HG02943 (cell line): ENCODE measurements at regions not wholly inside any gene's neighbourhood (a gene's known extent, or its start where the extent isn't known, plus 50 kb on each side); places are given as distances from the start of the nearest gene placed in this dataset.

Source experiments
- ATAC-seq: cut with Tn5 transposase; IDR thresholded peaks from one replicate; pipeline ENCODE4 v1.9.1; 2021; ENCODE audit warnings: mild to moderate bottlenecking, low read depth, moderate library complexity; ENCODE audit not compliant: unreplicated experiment

DNA sequence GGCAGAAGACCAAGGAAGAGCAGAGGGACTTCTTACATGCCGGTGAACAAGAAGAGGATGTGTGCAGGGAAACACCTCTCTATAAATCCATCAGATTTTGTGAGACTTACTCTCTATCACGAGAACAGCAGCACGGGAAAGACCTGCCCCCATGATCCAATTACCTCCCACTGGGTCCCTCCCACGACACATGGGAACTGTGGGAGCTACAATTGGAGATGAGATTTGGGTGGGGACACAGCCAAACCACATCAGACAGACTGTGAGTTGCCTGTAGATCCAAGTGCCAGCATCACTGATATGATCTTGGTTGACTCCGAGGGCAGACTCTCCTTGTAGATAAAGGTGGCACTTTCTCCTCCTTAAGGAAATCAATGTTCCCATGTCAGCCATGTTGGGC, 414.8 kb upstream of the JARID2 start:
- no peak for ATAC-seq

DNA sequence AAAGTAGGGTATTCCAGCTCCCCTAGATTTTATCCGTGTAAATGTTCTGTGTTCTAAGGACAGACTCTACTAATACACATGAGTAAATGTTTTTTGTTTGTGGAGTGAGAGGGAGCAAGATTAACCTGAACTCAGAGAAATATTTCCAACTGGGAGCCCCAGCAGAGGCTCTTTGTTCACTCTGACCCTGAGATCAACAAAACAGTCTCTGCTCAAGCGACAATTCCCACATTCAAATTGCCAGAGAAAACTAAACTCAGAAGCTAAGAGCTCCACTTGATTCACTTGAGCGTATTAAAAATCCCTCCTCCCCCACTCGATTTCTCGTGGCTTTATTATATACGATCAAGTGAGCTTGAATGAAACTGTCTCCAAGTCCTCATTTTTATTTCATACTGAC, 413.9 kb upstream of the JARID2 start:
- no peak for ATAC-seq

DNA sequence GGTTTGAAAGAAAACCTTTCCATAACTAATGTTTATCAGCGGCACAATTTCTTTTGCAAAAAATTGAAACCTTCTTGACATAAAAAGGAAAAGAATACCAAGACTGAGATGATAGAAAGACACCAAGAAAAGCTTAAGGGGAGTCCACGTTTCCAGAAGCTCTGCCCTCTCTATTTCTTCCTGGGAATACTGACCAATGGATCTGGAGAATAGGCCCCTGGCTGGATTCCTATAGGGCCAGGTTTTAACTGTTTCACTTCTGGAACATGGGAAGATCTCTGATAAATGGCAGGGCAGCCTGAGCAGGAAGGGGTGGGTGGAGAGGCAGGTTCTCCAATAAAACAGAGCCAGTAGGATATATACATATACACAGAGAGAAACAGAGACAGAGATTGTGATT, 413.4 kb upstream of the JARID2 start:
- no peak for ATAC-seq

DNA sequence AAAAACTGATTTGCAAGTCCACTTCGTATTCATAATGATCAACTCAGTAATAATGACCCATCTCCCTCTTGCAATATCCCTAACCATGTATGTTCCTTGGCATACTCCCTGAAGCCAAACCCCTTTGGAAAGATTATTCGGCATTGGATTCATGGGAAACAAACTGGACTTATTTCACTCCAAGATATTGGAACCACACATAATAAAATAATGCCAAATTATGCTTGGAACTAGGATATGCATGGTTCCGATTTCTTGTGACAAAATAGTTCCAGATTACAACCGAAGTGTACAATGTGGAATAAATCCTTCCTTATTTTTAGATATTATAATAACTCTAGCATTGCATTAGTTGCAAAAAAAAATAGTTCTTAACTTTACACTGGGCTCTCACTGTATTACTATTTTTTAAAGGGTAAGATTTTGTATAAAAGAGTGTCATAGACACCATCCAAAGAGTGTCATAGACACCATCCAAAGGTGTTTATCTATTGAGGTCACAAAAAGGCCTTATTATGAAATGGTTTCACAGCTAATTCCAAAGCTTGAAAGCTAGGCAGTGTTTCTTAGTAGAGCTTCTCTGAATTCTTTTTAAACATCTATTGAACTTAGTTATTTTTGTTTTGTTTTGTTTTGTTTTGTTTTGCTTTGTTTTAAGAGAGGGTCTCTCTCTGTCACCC, 410.9 kb upstream of the JARID2 start:
- no peak for ATAC-seq

DNA sequence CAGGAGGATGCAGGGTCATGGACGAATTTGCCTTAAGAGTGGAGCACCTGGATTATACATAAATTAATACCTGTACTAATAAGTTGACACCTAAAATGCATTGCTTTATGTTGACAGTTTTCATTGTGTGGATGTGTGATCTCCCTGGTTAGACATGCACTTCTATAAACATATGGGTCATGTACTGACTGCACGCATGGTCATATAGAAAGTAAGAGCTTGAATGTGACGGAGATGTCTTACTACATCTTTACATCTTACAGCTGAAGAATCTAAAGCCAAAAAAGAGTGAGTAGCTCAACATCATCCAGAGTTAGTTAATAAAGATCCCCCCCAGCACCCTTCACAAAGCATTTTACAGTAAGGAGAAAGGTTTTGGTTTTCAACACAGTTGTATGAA, 408.4 kb upstream of the JARID2 start:
- ATAC-seq = no peak

DNA sequence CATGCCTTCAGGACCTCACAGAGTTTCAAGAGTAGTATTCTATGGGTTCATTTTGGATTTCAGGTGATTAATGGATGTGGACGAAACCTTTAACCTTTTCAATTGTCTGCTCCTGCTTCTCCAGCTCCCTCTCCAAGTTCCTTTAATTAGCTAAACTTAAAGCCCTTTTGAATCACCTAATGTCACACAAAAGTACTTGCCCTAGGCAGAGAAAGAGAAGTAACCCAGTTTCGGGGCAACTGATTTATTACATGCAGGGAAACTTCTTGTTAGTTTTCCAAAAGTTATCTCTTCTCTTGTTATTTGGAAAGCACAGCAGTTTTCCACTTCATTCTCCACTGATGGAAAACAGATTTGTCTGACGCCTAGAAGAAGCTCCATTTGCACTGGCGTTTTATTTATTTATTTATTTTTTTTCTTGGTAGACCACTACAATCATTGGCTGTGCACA, 407.7 kb upstream of the JARID2 start:
- no peak for ATAC-seq

DNA sequence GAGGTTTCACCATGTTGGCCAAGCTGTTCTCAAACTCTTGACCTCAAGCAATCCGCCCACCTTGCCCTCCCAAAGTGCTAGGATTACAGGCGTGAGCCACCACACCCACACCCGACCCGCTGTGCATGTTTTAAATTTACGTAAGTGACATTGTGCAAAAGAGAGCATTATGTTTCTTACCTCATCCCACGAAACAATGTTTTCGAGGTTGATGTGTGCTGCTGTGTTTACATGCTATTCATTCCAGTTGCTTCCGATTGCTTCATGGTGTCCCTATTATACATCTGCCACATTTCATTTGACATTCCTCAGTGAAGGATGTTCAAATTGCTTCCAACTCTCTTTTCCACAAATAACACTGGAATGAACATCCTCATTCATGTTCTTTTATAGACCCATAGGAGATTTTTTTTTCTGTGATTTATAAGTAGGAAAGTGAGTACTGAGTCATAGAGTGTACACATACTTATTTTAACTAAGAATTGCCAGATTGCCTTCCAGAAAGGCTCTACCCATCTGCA, 403.9 kb upstream of the JARID2 start:
- no peak for ATAC-seq

DNA sequence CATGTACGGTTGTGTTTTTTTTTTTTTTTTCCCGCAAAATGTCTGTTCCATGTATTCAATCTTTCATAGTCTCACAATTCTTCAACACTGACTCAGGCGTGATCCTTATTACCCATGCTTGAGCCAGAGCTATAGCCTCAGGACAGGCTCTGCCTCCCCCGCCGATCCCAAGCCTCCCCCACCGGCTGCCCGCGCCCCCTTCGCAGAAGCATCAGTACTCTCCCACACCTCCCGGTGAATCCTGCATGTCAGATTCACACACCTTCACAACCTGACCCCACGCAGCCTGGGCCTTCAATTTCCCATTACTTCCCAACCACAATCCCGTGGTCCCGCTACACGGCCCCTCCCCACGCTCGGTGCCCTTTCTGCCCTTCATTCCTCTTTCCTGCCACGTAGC, 401.5 kb upstream of the JARID2 start:
- ATAC-seq = no peak

DNA sequence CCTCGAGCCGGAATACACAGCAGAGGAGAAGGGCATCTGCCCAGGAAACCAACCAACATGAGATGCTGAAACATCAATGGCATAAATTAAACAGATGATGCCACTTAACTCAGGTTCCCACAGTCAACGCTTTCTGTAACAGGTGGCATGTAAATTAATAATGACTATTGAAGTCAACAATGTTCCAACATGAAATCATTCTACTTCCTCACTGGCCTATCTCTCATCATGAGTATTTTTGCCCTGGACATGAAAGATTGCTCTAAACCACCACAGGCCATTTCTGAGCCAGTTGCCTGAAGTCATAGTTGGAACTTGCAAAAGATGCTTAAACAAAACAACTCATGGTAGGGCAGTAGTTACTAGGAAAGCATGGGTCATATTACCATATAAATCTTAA, 397.9 kb upstream of the JARID2 start:
- ATAC-seq = no peak

DNA sequence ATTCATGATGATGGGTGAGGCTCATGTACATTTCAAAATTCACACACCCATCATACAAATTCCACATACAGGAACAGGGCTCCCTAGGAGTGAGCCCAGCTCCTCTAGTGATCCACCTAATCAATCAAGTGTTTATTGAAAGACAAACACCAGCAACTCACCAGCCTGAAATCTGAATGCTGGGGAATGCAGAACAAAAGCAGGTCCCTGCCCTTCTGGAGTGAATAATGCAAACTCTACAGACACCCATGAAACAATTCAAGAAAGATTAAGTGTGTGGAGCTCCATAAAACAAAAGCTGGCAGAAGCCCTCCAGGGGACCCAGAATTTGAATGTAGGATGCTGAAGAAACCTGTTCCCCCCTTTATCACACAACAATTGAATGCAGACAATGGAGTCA, 396.7 kb upstream of the JARID2 start:
- no peak for ATAC-seq

DNA sequence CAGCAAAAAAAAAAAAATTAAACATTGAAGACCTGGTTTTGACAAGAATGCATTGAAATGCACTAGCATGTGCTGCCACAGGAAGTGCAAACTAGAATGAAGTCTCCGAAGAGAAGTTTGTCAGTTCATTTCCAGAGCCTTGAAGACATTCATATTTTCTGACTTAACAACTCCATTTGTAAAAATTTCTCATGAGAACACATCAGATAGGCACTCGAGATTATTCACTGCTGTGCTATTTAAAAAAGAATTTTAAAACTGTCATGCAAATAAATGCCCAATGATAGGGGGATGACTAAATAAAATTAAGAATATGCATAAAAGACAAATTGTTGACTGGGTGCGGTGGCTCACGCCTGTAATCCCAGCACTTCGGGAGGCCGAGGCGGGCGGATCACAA, 394.6 kb upstream of the JARID2 start:
- no peak for ATAC-seq

DNA sequence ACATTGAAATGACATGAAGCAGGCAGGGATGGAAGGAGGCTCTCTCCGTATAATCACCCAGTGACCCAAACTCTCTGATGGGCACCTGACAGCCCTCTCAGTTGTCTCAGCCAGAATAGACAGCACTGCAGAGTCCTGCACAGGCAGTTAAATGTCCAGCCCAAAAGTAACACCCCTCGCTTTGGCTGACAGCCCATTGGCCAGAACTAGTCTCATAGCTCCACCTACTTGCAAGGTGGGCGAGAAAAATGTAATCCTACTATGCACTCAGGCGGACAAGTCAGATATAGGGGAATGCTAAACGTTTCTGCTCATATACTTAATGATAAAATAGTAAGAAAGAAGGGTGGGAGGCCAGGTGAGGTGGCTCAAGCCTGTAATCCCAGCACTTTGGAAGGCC, 393.5 kb upstream of the JARID2 start:
- ATAC-seq = no peak

DNA sequence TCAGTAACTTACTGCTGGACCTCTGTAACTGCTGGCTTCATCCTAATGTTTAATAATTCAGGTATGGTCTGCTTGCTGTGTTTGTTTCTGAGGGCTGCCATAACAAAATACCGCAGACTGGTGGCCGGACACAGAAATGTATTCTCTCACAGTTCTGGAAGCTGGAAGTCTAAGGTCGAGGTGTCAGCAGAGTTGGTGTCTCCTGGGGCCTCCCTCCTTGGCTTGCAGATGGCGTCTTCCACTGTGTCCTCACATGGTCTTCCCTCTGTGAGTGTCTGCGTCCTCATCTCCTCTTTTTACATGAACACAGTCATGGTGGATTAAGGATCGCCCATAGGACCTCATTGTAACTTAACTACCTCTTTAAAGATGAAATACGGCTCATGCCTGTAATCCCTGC, 389.7 kb upstream of the JARID2 start:
- no peak for ATAC-seq

DNA sequence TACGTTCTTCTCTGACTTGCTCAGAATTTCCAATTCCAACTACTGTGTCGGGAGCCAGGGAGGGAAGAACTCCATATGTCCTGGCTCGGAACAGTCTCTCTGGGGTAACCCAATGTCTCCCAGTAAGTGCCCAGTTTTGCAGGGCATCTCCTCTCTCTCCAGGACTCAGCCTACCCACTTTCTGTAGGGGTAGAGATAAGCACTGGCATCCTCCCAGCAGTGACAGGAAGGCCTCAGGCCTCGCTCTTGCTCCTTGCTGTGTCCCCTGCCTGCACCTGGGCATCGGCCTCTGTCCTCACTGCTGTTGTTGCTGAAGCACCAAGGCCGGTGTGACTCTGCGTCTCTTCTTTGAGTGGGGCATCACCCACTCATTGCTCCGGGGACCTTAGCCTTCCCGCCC, 388.9 kb upstream of the JARID2 start:
- no peak for ATAC-seq

DNA sequence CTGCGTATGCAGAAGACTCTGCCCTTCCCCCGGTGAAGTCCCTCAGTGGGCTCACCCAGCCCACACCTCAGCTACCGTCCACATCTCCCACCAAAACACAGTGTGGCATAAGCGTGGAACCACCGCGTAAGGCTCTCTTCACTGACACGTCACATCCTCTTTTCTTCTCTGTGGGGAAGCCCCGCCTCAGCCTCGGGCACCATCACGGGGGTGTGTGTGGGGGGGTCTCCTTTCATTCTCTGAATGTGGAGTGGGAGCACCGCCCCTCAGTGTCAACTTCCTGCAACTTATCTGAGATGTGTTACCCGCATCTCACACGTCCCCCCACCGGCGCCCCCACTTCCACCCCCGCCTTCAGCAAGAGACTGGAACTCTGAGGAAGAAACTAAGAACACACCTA, 388.4 kb upstream of the JARID2 start:
- ATAC-seq = no peak

DNA sequence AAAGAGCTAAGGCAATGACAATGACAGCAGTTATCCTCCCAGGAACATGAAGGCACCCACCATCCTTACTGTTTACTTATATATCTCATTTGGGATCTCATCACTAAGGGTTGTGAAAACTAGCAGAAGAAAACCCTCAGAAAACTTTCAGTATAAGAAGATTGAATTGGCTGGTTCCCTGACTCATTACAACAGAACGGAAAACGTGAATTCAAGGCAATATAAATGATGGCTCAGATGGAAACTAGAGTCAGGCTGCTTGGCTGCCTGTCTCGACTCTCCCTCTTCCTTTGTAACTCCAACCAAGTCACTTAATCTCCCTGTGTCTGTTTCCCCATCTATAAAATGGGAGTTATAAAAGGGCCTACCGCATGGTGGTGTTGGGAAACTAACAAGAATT, 387.1 kb upstream of the JARID2 start:
- ATAC-seq = no peak

DNA sequence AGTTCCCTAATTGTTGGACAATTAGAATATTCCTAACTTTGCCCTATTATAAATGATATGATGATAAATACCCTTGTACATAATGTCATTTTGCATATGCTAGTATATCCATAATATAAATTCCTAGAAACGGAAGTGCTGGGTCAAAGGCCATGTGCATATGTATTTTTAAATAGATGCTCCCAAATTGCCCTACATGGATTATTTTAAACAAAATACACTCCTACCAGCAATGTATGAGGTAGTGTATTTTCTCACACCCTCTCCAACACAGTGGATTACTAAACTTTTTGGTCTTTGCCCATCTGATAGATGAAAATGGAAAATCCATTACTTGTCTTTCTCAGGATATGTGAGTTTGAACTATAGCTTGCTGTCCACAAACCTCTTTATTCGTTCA, 385.1 kb upstream of the JARID2 start:
- ATAC-seq = no peak

DNA sequence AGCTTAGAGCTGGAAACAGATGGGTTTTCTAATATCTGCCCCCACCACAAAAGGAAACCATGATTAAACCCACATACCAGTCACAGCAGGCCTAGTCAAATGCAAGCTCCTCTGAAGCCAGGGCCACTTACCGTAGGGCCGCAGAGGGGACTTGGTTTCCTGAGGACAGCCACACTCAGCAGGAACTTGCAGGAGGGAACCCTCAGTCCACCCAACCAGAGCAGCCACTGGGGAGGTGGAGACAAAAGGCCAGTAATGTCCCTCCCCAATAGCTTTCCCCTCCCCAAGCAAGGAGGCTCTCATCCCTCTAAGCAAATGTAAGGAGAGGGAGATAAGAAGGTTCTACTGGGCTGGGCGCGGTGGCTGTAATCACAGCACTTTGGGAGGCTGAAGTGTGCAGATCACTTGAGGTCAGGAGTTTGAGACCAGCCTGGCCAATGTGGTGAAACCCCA, 384.4 kb upstream of the JARID2 start:
- no peak for ATAC-seq

DNA sequence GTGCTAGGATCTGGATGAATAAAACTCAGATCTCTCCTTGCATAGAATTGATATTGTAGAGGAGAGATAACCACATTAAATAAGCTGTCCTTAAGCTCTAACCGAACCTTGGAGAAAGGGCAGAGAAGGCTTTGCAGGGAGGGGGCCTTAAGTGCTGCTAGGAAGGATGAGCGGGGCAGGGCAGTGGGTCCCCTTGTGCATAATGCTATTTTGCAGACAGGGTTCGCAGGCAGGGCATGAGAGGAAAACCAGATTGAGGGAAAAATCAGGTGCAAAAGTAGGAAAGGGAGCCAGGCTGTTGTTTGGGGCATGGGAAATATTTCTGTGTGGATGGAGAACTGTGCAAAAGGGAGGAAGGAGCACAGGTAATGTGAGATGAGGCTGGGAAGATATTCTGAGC, 383.0 kb upstream of the JARID2 start:
- ATAC-seq = no peak

DNA sequence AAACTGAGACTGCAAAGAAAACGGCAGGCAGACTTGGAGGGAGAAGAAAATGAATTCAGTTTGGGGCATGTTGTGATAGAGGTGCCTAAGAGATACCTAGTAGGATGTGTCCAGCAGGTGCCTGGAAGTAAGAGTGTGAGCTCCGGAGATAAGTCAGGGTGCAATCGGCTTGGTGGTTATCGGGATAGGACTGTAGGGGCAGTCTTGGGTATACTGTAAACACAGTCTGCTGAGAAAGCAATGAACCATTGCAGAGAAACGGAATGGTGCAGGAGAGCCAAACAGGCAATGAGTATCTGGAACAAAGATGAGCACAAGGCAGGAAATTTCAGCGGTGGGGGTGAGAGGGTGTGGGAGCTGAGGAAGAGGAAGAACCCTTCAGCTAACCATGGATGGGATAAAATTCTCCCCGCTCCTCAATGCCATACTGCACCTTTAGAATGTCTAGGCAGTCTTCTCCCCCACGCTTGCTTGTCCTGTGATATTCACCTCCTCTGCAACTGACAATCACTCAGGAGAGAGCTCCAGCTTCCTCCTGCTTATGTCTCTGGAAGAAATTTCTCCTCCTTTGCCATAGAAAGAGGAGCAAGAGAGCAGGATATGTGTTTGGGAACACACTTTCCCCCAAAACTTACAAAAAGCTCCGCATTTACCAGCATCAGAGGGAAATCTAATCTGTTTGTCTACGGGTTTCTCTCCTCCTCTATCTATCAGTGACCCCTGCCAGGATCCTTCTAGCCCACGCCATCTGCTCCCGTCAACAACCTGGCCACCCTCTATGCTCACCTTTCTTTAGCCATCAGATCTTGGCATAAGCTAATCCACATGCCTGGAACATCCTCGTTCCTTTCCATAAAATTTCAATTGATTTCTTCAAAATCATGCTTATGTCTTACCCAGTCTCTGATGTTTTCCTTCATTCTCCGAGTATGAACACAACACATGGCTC, 381.7 kb upstream of the JARID2 start:
- ATAC-seq = no peak

DNA sequence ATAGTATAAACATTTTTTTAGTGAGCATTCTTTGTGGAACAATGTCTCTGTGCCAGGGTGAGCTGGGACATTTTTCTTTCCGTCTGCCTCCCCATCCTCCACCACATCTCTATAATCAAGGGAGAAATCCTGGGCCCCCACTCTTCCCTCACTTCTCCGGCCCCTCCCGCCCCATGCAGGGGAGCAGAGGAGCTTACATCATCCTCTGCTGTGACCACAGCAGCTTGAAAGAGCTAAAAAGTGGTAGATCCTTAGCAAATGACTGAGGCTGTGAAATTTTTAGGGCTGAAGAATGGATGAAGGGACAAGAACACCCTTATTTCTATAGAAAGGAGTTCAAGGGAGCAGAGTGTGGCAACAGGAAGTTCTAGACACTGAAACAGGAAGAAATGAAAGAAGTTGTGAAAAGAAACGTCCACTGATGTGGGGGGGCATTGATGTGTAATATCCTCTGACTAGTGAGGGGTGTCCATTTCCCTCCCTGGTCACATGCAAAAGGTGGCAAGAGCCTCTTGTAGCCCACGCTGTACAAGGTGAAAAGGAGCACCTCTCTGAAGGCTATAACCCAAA, 380.3 kb upstream of the JARID2 start:
- ATAC-seq = no peak
